Endodermal cell (in vitro differentiated cells): ENCODE measurements at regions not wholly inside any gene's neighbourhood (a gene's known extent, or its start where the extent isn't known, plus 50 kb on each side); places are given as distances from the start of the nearest gene placed in this dataset.

ENCODE experiments used
- DNase-seq: peaks from one replicate; pipeline ENCODE4 v3.0.0-alpha.2; 2017
- H3K27ac ChIP-seq: 2 replicates; pipeline ENCODE4 v1.5.1; 2013; ENCODE audit warnings: mild to moderate bottlenecking, low read depth, low read length, moderate library complexity
- H3K27me3 ChIP-seq: 2 replicates; pipeline ENCODE4 v1.6.1; 2013; ENCODE audit warnings: mild to moderate bottlenecking, low read length, moderate library complexity; ENCODE audit not compliant: insufficient read depth, control insufficient read depth, poor library complexity, severe bottlenecking
- H3K36me3 ChIP-seq: 2 replicates; pipeline ENCODE4 v1.7.0; 2013; ENCODE audit warnings: mild to moderate bottlenecking, low read length, moderate library complexity; ENCODE audit not compliant: control insufficient read depth, insufficient read depth
- H3K4me1 ChIP-seq: one replicate; pipeline ENCODE4 v1.7.0; 2013; ENCODE audit warnings: low read length; ENCODE audit not compliant: control insufficient read depth, insufficient read depth
- H3K4me3 ChIP-seq: 2 replicates; pipeline ENCODE4 v1.5.1; 2013; ENCODE audit warnings: mild to moderate bottlenecking, low read length, moderate library complexity
- H3K9ac ChIP-seq: 2 replicates; pipeline ENCODE4 v1.6.1; 2013; ENCODE audit warnings: mild to moderate bottlenecking, low read length, moderate library complexity; ENCODE audit not compliant: poor library complexity, severe bottlenecking; ENCODE audit errors: extremely low read depth
- H3K9me3 ChIP-seq: 2 replicates; pipeline ENCODE4 v1.6.1; 2013; ENCODE audit warnings: mild to moderate bottlenecking, low read length, moderate library complexity; ENCODE audit not compliant: control insufficient read depth
- H3K27ac Mint-ChIP-seq: 2 replicates; pipeline ENCODE4 v1.8.0; 2020; ENCODE audit warnings: mixed read lengths
- H3K27me3 Mint-ChIP-seq: 2 replicates; pipeline ENCODE4 v1.8.0; 2021; ENCODE audit warnings: mild to moderate bottlenecking, mixed read lengths; ENCODE audit not compliant: insufficient read depth
- H3K36me3 Mint-ChIP-seq: 2 replicates; pipeline ENCODE4 v1.8.0; 2020; ENCODE audit warnings: low read depth, mixed read lengths
- H3K4me1 Mint-ChIP-seq: 2 replicates; pipeline ENCODE4 v1.8.0; 2020; ENCODE audit warnings: mixed read lengths
- H3K4me3 Mint-ChIP-seq: 2 replicates; pipeline ENCODE4 v1.8.0; 2020; ENCODE audit warnings: mild to moderate bottlenecking, moderate library complexity, mixed read lengths
- H3K9me3 Mint-ChIP-seq: 2 replicates; pipeline ENCODE4 v1.8.0; 2020; ENCODE audit warnings: mild to moderate bottlenecking, mixed read lengths
- CTCF ChIP-seq: fragments of 200-600 bp; sonication (generic); conservative IDR thresholded peaks from 2 replicates; pipeline ENCODE4 v1.5.0; 2021; ENCODE audit warnings: antibody characterized with exemption, mild to moderate bottlenecking
- WGBS, 2 experiments: methylation state at CpG; one replicate each; pipeline versions ENCODE4 v1.1.5 to v1.1.7; 2013; ENCODE audit warnings: missing lambda C conversion rate in 2 of 2, mixed read lengths in 1 of 2; ENCODE audit not compliant: insufficient coverage in 1 of 2, insufficient read length in 1 of 2; 5-methylcytosine and 5-hydroxymethylcytosine counted together

GRCh38 chr10:25080880-25081581, 64.6 kb downstream of the THNSL1 start:
- Histone ChIP-seq H3K27me3 (peaks cover 36% of the 10 kb centered on the region), H3K4me3 (no peak overlapping the region), H3K9ac (no peak overlapping the region), H3K9me3 (no peaks in the 10 kb centered on the region), H3K4me1 (no peaks in the 10 kb centered on the region), H3K36me3 (no peaks in the 10 kb centered on the region), H3K27ac (no peak overlapping the region)
- peaks cover 12% of the 10 kb centered on the region for H3K4me1 Mint-ChIP-seq
- H3K4me3 Mint-ChIP-seq = no peak overlapping the region
- 7 to 14% methylated on average over 5 to 9 of the region's 9 CpGs for WGBS, 2 experiments
- peak; percentile 94 for TF ChIP-seq CTCF
- H3K27ac Mint-ChIP-seq = no peak overlapping the region
- no peaks in the 10 kb centered on the region for H3K9me3 Mint-ChIP-seq
- no peaks in the 10 kb centered on the region for H3K36me3 Mint-ChIP-seq
- peak; percentile 95 for DNase-seq
- H3K27me3 Mint-ChIP-seq = peaks cover 45% of the 10 kb centered on the region

- Mint-ChIP-seq H3K27me3 (peaks cover 34% of the 10 kb centered on the region), H3K36me3 (no peaks in the 10 kb centered on the region), H3K4me3 (no peak overlapping the region), H3K9me3 (no peaks in the 10 kb centered on the region), H3K4me1 (peaks cover 5% of the 10 kb centered on the region), H3K27ac (no peak overlapping the region)
- H3K9ac ChIP-seq = no peak overlapping the region
- no peak for TF ChIP-seq CTCF
- no peak overlapping the region for H3K4me3 ChIP-seq
- WGBS, 2 experiments = 84% methylated on average over 6 to 8 of the region's 8 CpGs
- no peaks in the 10 kb centered on the region for H3K36me3 ChIP-seq
- H3K9me3 ChIP-seq = no peaks in the 10 kb centered on the region
- DNase-seq = no peak
- no peak overlapping the region for H3K27ac ChIP-seq
- H3K27me3 ChIP-seq = peaks cover 30% of the 10 kb centered on the region
- no peaks in the 10 kb centered on the region for H3K4me1 ChIP-seq
These were observed 66.1 kb downstream of the THNSL1 start for GRCh38 chr10:25082276-25083204.

GRCh38 chr10:25083546-25084111, 67.2 kb downstream of the THNSL1 start:
- Histone ChIP-seq H3K27me3 (peaks cover 19% of the 10 kb centered on the region), H3K4me1 (no peaks in the 10 kb centered on the region), H3K36me3 (no peaks in the 10 kb centered on the region), H3K9ac (no peak overlapping the region), H3K4me3 (no peak overlapping the region), H3K9me3 (no peaks in the 10 kb centered on the region), H3K27ac (no peak overlapping the region)
- Mint-ChIP-seq H3K9me3 (no peaks in the 10 kb centered on the region), H3K4me3 (no peak overlapping the region), H3K4me1 (peaks cover 5% of the 10 kb centered on the region), H3K27me3 (peaks cover 26% of the 10 kb centered on the region), H3K36me3 (no peaks in the 10 kb centered on the region), H3K27ac (no peak overlapping the region)
- TF ChIP-seq CTCF = no peak
- DNase-seq = no peak
- WGBS, 2 experiments = 92 to 96% methylated on average over 9 to 11 of the region's 11 CpGs
